NCI-H2171 (cell line): ENCODE measurements at regions not wholly inside any gene's neighbourhood (a gene's known extent, or its start where the extent isn't known, plus 50 kb on each side); places are given as distances from the start of the nearest gene placed in this dataset.
"Not testable (repeated sequence)": the region's sequence is repeated elsewhere in the genome, so short reads cannot be mapped to it uniquely, and the experiment has no call there.

Experiments used
- DNase-seq: peaks from one replicate; lab custom pipeline; 2025; lab: John Stamatoyannopoulos, UW

DNA sequence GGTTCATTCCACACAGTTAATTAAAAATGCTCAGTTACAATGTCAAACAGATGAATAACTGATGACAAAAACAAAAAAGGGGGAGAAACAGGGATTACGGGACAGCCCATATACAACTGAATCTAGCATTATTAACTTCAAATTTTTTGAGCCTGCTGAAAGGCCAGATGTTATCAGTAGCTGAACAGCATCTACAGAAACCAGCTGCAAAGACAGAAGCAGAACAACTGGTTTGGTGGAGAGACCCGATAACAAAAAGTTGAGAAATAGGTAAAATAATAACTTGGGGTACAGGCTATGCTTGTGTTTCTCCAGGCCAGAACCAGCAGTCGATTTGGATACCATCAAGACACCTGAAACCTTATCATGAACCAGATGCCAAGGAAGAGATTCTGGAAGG, 109.8 kb downstream of the SEPTIN7 start:
- not testable (repeated sequence) for DNase-seq

DNA sequence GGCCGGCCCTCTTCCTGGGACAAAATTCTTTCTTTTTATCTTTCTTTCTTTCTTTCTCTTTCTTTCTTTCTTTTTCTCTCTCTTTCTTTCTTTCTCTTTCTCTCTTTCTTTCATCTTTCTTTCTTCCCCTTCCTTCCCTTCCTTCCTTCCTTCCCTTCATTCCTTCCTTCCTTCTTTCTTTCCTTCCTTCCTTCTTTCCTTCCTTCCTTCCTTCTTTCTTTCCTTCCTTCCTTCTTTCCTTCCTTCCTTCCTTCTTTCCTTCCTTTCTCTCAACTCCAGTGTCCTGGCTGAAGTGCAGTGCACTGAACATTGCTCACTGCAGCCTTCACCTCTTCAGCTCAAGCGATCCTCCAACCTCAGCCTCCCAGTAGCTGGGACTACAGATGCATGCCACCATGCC, 112.5 kb downstream of the SEPTIN7 start:
- not testable (repeated sequence) for DNase-seq

DNA sequence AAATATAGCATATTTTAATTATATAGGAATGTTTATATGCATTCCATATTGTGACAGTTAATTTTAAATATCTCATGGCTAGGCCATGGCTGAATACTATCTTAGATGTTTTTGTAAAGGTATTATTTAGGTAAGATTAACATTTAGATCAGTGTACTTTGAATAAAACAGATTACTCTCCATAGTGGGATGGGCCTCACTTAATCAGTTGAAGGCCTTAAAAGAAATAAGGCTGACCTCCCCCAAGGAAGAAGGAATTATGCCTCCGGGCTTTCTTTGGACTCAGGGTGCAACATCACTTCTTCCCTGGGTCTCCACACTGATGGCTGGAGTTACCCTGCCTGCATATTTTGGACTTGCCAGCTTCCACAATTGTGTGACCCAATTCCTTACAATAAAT, 113.4 kb downstream of the SEPTIN7 start:
- not testable (repeated sequence) for DNase-seq

DNA sequence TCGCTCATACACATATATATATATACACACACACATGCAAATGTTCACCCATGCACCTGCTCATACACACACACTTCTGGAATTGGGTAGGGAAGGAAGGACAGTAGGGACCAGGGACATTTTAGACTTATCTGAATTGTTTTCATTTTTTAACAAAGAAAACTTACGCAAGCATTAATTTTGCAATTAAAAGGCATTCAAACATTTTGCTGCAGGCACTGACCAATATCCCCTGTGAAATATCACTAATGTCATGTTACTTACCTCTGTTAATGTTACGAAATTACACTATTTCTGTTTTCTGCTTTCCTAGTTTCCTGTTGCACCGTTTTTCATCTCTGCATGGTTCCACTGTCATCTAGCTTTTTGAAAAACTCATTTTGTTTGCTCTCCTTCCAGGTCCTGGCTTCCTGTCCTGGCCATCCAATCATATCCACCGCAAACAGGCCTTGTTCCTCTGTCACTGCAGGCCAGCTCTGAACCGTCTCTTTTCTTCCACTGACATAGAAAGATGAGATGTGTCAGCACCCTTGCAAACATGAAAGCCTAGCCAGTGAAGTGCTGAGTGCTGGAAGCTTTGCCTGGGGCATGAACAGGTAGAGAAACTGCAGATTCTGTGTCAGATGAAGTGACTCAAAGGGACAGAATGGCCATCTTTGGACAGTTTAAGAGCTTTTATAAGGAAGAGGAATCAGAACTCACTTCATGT, 114.5 kb downstream of the SEPTIN7 start:
- not testable (repeated sequence) for DNase-seq

DNA sequence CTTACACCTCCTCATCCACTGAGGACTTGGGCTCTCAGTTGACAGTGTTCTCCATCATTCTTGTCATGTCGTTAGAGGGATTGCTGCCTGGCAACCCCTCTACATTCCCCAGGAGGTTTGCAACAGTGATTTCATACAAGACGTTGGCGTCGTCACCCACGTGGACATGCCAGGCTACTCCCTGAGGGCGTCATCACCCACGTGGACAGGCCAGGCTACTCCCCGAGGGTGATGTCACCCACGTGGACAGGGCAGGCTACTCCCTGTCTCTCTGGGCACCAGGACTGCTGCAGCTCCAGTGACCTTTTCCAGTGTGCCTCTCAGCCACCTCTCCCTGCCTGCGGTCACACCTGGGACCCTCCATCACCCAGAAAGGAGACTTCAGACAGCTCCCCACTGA, 117.4 kb downstream of the SEPTIN7 start:
- DNase-seq = not testable (repeated sequence)

DNA sequence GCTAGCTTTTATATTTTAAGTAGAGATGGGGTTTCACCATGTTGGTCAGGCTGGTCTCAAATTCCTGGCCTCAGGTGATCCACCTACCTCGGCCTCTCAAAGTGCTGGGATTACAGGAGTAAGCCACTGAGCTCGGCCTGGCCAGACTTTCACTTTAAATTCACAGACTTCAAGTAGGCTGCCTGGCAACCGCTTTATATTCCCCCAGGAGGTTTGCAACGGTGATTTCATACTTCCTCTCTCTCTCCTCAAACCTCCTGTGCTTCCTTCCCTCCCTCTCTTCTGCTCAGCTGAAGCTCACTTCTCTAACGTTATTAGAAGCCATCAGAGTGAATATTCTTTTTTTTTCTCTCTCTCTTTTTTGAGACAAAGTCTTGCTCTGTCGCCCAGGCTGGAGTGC, 118.8 kb downstream of the SEPTIN7 start:
- DNase-seq = not testable (repeated sequence)

DNA sequence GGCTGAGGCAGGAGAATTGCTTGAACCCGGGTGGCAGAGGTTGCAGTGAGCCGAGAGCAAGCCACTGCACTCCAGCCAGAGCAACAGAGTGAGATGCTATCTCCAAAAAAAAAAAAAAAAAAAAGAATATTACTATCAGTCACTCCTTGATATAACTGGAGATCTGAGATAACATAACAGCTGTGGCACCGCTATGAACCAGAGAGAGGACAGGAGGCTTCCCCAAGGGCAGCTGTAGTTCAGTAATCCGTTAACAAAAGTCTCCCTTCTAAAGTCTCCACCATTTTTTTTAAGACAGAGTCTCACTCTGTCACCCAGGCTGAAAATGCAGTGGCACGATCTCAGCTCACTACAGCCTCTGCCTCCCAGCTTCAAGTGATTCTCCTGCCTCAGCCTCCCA, 120.5 kb downstream of the SEPTIN7 start:
- DNase-seq = peak; percentile 5

DNA sequence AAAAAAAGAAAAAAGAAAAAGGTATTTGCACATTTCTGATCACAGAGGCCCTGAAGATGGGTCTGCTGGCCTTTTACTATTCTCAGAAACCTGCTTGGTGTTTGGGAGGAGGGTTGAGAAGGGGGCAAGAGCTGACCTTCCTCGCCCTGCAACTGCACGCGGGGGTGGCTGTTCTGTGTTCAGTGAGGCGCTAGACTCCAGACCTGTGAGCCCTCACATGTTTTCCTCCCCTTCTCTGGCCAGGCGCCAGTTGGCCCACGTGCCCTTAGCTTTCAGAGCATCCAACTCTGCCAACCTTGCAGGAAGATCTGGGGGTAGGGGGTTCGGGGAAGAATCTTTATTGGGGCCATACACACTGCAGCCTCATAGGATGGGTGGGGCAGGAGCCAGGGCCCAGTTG, 123.8 kb downstream of the SEPTIN7 start:
- DNase-seq = not testable (repeated sequence)

DNA sequence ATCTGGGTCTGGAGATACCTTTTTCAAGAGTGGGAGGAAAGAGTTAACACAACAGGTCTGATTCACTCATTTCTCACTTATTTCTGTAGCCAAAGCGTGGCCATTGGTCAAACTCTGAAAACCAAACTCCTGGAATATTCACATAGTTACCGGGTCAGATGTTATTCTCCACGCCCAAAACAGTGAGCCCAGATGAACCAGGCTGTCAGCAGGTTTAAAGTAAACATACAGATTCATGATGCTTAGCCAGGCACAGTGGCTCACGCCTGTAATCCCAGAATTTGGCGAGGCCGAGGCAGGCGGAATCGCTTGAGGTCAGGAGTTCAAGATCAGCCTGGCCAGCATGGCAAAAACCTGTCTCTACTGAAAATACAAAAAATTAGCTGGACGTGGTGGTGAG, 126.1 kb downstream of the SEPTIN7 start:
- DNase-seq = not testable (repeated sequence)

DNA sequence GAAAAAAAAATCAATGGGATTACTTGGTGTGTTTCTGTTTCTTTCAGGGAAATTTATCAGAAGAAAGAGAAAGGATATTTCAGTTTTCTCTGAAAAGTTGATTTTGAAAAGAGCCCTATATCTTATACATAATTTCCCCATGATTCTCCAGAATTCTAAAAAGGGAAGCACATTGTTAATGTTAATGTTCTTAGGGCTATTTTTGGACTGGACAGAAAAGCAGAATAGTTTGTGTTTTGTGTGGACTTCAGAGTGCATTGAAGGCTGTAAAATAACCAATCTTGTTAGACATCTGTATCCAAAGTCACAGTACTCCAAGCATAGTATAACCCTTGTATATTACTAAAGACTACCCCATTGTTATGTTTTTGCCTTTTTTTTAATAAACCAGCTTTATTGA, 130.3 kb downstream of the SEPTIN7 start:
- not testable (repeated sequence) for DNase-seq

DNA sequence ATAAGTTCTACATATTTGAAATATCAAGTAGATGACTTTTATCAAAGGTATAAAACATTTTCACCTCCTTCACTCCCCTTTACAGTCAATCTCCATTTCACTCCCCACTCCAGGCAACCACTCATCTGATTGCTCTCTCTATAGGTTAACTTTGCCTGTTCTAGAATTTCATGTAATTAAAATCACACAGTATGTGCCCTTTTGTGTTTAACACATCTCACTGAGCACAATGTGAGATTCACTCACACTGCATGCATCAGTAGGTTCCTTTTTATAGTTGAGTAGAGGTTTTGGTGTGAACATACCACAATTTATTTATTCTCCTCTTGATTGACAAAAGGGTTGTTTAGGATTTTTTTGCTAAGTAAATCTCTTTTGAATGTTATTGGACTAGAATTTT, 130.7 kb downstream of the SEPTIN7 start:
- DNase-seq = not testable (repeated sequence)

DNA sequence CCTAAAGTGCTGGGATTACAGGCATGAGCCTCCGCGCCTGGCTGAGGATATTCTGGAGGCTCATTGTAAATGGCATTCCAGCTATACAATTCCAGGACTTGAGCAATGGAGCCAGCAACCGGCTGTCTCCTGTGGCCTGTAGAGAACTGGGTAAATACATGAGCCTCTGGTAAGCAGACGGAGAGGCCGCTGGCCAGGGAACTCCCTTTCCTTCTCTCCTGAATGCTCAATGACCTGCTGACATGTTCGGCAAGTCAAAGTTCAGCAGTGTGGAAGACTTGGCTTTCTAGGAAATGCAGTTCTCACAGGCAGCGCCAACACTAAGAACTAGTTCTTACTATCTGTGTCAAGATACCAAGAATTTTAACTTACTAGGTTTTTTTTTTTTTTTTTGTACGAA, 139.8 kb downstream of the SEPTIN7 start:
- not testable (repeated sequence) for DNase-seq

DNA sequence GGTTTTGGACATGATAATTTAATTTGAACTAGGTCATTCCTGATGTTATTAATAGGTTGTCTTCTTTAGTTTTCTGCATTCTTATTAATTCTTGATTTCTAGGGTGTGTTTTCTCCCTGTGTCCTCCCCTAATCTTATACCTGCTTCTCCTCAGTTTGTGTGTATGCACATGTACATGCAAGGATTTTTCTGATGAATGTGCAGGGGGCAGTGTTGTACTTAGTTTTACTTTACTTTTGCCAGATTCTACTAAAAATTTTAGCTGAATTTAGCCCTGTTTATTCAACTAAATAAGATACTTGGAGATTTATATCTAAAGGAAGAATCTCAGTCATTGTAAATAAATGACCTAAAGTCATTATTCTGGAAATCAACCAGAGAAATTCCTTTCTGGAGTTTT, 144.8 kb downstream of the SEPTIN7 start:
- DNase-seq = not testable (repeated sequence)

DNA sequence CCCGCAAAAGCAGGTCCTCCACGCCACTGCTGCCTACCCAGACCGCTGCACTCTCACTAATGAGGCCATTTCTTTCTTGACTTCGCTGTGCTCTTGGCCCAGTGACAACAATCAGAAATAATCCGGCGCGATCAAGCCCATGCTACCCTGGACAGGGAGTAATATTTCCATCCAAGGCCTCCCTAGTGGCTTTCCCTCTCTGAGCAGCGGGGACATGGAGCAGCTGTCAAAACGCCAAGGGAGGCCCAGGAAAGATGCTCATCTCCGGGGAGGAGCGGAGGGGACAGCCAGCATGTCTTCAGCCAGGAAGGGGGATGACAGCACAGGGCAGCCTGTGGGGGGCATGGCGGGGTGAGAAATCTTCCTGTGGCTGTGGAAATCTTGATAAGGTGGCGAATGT, 154.9 kb downstream of the SEPTIN7 start:
- peak; percentile 54 for DNase-seq

DNA sequence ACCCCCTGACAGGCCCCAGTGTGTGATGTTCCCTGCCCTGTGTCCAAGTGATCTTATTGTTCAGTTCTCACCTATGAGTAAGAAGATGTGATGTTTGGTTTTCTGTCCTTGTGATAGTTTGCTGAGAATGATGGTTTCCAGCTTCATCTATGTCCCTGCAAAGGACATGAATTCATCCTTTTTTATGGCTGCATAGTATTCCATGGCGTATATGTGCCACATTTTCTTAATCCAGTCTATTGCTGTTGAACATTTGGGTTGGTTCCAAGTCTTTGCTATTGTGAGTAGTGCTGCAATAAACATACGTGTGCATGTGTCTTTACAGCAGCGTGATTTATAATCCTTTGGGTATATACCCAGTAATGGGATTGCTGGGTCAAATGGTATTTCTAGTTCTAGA, 156.1 kb downstream of the SEPTIN7 start:
- not testable (repeated sequence) for DNase-seq

DNA sequence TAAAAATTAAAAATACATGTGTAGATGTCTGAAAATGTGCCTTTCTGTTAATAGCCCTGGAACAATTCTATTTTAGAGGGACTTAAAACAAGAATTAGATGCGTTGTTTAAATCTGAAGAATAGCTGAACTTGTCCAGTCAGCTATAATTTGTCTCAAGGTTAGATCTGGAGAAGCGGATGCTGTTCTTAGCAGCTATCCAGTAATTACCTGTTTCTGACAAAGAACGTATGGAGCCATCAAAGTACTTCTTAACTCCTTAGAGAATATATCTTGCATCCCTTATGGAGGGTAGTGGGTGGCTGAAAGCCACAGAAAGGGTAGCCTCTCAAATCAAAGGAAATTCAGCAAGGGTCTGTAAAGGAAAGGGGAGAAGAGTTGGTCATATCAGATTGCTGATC, 160.4 kb downstream of the SEPTIN7 start:
- not testable (repeated sequence) for DNase-seq

DNA sequence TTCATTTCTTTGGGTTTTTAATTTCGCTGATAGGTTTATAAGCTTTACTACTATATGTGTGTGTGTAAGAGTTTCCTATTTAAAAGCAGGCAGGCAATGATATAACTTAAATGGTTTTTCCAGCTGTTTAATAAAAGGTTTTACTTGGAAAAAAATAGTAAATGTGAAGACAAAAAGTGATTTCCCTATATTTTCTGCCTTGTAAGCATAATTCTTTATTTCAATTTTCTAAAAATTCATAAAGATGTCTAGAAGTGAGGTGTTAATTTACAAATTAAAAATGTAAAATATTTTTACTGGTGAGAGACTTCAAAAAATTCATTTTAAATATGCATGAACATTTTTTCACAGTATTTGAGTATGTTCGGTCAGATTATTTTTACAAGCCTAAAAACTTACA, 161.8 kb downstream of the SEPTIN7 start:
- not testable (repeated sequence) for DNase-seq

DNA sequence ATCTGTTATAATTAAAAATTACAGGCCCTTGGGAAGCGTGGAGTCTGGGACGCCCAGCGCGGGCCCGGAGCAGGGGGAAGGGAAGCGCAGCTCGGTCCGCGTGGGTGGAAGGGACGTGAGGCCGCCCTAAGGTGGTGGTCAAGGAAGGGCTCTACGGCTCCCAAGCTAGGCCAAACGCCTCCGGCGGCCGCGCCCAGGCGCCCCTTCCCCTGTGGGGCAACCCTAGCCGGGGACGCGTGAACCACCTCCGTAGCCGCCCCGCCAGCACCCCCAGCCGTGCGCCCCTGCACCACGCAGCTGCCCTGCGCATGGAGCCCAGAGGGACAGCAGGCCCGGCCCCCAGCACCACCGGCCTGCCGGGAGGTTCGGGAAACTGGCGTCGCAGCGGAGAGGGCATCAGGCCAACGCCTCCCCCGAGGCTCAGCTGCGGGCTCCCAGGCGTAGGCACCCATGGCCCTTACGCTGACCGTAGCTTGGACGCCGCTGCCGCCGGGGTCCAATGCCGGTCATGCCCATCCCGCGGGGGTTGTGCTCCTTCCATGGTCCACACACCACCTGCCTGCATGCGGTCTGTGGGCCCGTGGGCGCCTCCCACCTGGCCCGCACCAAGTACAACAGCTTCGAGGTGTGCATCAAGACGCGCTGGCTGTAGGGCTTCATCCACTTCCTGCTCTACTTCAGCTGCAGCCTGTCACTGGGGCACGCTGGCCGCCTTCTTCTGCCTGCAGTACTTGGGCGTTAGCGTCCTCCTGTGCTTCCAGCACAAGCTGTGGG, 166.7 kb downstream of the SEPTIN7 start:
- DNase-seq = no peak

DNA sequence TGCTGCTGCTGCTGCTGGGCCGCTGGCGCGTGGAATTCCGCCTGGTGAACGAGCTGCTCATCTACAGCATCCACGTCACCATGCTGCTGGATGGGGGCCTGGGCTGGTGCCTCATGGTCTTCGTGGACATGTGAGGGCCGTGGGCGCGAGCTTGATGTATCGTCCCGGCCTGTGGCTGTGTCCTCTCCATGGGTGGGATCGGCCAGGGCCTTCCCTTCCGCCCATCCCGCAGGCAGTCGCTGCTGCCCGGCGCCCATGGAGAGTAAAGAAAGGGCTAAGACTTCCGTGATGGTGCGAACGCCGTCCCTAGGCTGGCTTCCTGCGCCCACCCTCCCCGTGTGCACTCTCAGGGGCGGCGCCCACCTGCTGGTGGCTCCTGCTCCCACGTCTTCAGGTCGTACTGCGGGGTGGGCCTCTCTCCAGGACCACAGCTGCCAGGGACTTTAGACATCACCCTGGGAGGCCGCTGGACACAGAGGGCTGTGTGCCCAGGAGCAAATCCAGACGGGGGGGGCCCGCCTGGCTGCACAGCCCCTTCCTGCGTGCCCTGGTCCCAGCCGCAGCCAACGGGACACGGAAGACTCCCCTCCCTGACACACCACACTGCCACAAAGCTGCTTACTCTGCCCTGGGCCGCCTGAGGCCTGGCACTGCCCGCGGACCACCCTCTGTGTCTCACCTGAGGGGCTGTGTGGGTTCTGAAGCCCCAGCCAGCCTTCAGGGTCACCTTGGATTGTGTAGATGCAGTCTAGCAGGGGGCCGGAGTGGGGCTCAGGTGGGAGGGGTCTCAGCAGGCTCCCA, 167.5 kb downstream of the SEPTIN7 start:
- DNase-seq = no peak

DNA sequence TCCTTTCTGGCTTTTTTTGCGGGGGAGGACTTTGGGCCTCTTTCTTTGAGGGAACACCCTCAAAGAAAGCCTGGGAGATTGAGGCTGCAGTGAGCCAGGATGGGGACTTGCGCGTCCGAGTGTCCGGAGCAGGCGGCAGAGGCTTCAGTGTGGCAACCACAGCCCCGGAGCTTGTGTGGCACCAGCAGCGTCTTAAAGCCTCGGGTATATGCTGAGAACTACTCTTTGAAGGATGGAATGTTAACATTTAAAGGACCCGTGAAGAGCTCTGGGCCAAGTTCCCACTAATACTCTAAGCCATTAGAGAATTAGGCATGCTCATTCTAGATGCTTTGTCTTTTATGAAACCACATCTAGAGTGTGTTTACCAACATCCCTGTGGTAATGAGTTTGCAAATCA, 168.2 kb downstream of the SEPTIN7 start:
- DNase-seq = no peak

DNA sequence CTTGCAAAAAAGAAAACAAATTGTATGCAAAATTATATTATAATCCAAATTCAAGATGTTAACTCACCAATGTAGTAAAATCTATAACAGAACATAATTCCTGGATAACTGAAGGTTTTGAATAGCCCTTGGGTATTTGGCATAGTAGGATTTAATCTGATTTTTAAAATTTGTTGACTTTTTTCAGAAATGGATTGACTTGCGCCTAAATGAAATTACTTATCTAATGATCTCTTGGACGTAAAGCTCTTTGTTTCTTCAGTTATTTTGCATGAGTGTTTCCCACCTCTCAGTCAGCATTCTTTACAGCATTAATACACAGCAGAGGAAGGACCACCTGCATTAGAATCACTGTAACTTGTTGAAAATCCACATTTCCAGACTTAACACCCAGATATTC, 169.6 kb downstream of the SEPTIN7 start:
- no peak for DNase-seq

DNA sequence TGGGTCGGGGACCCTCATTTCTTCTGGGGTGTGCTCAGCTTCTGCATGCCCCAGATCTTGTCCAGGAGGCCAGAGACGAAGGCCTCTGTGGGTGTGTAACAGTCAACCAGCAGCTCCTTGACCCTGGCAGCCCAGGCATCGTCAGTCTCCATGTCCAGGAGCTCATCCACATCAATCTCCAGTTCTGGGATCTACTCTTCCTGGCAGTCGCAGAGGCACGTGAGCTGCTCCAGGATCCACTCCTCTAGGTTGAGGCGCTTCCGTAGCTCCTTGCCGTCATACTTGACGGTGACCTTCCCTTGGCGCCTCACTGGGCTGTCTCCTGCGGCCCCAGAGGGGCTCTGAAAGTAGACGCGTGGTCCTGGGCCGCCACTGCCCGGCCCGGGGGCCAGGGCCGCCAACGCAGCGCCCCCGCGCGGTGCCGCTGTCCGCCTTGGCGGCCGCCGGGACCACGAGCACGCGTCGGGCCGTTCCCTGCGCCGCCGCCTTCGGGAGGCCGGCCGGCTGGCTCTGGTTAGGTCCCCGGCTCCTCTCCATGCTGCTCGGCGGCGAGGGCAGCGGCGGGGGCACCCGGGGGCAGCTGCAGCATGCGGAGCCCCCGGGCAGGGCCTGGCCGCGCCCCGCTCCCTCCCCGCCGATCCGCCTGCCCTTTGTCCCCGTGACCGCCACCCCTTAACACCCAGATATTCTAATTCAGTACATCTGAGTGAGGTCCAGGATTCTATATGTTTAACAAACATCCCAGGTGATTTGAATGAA, 170.5 kb downstream of the SEPTIN7 start:
- no peak for DNase-seq
